D721Med (cell line): ENCODE measurements at regions not wholly inside any gene's neighbourhood (a gene's known extent, or its start where the extent isn't known, plus 50 kb on each side); places are given as distances from the start of the nearest gene placed in this dataset.
"Not testable (repeated sequence)": the region's sequence is repeated elsewhere in the genome, so short reads cannot be mapped to it uniquely, and the experiment has no call there.

ENCODE experiments used
- DNase-seq: peaks from one replicate; pipeline ENCODE4 v3.0.0; 2011; ENCODE audit warnings: low spot score; ENCODE audit not compliant: insufficient read length
- FAIRE-seq: peaks from 2 replicates; lab custom pipeline; 2011; peaks lifted over from hg19 to GRCh38; lab: Jason Lieb, UNC
- TF ChIP-seq, protein P1 (sequence below): IDR thresholded peaks from 2 replicates; pipeline ENCODE4 v1.5.1; 2012; ENCODE audit warnings: mild to moderate bottlenecking, control low read depth; ENCODE audit not compliant: insufficient read depth; ENCODE audit errors: missing control alignments

DNA sequence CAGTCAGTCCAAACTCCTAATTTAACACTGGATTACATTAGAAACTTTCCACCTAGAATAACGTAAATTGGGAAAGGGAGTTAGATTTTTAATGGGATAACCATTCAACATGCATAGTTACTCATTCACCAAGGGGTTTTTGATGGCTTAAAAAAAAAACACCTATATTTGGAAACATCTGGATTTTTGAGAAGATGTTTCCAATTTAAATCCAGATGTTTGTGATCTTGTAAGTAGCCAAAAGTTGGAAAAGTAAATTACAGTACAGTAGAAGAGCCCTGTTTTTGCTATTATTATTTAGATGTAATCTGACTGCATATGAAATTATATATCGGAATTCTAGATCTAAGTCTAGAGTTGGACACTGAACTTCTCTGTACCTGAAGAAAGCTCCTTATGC is 478.2 kb downstream of the CD83 start:
- TF ChIP-seq, protein P1, sequence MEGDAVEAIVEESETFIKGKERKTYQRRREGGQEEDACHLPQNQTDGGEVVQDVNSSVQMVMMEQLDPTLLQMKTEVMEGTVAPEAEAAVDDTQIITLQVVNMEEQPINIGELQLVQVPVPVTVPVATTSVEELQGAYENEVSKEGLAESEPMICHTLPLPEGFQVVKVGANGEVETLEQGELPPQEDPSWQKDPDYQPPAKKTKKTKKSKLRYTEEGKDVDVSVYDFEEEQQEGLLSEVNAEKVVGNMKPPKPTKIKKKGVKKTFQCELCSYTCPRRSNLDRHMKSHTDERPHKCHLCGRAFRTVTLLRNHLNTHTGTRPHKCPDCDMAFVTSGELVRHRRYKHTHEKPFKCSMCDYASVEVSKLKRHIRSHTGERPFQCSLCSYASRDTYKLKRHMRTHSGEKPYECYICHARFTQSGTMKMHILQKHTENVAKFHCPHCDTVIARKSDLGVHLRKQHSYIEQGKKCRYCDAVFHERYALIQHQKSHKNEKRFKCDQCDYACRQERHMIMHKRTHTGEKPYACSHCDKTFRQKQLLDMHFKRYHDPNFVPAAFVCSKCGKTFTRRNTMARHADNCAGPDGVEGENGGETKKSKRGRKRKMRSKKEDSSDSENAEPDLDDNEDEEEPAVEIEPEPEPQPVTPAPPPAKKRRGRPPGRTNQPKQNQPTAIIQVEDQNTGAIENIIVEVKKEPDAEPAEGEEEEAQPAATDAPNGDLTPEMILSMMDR = no peak
- FAIRE-seq (no peak), DNase-seq (no peak)

DNA sequence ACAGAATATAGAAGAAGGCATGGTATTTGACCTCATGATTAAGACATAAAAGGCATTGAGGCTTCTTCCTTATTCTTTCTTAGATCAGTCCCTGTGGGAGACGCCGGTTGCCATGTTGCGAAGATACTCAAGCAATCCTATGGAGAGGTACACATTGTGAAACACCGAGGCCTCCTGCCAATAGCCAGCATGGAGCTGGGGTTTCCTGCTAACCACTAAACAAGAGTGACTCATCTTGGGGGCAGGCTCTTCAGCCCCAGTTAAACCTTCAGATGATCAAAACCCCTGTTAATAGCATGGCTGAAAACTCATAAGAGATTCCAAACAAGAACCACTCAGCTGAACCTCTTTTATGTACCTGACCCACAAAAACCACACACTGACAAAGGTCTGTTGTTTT is 478.8 kb downstream of the CD83 start:
- DNase-seq (no peak), FAIRE-seq (no peak)
- TF ChIP-seq, protein P1 = no peak

DNA sequence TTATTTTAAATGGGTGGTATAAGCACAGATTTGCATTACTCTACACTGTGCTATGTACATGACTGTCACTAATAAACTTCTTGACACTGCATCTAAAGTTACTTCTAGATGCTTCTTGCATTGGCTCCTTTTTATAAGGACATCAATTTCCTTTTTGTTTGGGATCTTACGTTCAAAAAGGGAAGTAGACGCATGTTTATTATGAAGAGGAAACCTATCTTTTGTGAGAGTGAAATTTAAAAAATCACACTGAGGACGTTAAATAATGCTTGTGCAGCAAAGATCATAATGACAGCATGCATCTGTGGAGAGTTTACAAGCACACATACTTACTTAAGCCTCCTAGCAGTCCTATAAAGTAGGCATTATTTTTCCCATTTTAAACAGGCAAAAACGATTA is 479.5 kb downstream of the CD83 start:
- DNase-seq (no peak), FAIRE-seq (no peak)
- TF ChIP-seq, protein P1 = no peak

DNA sequence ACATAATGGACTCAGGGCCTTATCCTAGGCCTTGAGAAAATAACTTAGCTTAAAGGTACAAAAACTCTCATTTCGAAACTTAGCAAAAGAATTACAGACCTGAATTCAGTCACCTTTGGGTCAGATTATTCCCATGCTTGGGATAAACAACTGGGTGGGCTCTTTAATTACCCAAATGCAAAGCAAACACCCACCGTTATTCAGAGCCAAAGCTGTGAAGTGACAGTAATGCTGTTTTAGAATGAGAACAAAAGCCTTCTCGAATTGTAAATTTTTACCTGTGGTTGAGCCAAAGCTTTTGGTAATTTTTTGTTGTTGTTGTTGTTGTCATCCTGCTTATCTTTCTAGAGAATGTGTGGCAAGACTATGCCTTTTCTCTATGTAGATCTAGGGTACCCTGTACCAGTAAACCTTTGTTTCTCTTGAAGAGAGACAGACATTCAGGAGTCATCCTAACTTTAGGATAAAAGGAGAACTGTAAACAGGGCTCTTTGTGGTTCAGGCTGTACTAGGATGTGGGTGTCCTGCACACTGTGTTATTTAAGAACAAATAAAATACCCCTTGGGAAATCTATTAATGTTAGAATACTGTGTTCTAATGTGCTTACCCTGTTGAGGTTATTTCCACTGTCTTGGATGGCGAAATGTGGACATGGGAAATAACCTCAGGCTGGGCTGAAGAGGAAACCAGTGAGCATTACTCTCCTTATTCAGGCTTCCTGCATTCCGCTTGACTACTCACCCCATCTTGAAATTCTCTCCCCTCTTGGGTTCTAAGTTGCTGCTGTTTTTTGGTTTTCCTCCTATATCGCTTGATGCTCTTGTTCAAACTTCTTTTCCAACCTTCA is 480.7 kb downstream of the CD83 start:
- TF ChIP-seq, protein P1 = no peak
- DNase-seq (no peak), FAIRE-seq (no peak)

DNA sequence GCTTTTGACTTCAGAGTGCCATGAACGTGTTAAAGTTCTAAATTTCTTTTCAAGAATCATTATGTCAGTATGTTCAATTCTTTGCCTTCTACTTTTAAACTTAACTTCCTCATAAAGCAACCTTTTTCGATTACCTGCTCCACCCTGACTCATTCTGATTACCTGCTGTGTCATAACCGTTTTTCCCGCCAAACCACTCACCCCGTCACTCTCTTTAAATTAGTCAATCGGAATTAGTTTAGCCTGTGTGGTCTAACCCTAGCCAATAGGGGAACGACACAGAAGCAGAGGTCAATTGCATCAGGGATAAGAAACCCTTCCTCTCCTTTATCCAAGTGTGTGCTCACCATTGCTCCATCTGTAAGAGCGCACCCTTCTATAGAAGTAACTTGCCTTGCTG is 482.7 kb downstream of the CD83 start:
- not testable (repeated sequence) for DNase-seq, FAIRE-seq

DNA sequence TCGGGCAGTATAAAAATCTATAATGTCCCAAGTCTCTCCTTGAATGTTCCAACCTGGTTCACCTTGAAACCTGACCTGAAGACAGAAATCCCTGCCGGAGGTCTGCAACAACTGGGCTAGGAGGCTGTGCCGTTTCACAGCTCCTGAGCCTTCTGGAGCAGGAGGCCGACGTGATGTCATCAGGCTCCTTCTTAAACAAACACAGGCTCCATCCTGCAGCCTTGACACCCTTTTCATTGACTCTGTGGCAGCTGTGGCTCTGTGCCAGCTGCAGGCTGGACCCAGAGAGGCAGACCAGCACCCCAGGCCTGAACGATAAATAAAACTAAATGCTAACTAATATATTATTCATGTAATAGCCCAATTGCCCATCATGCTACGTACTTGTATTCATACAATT is 483.9 kb downstream of the CD83 start:
- FAIRE-seq (no peak), DNase-seq (no peak)
- TF ChIP-seq, protein P1 = no peak

DNA sequence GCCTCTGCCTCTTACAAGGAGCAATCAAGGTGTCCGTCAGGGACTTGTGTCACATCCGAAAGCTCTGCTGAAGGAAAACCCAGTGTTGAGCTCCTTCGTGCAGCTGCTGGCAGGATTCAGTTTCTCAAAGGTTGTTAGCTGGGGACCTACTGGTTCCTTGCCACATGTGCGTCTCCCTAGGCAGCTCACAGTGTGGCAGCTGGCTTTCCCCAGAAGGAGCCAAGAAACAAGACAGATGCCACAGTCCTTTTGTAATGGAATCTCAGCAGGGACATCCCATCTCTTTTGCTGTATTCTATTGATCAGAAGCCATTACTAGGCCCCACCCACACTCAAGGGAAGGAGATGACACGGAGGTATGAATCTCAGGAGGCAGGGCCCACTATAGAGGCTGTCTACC is 488.8 kb downstream of the CD83 start:
- TF ChIP-seq, protein P1 = no peak
- no peak for DNase-seq
- no peak for FAIRE-seq
